Putamen (tissue), 1 donor: ENCODE measurements at regions not wholly inside any gene's neighbourhood (a gene's known extent, or its start where the extent isn't known, plus 50 kb on each side); places are given as distances from the start of the nearest gene placed in this dataset.

ENCODE experiments used
- DNase-seq: peaks from one replicate; pipeline ENCODE4 v3.0.0-alpha.2; 2016; ENCODE audit warnings: low spot score

GRCh38 chr14:81837304-81837703, 303.7 kb upstream of the SEL1L start:
- DNase-seq: no peak

- no peak for DNase-seq
These were observed 305.4 kb upstream of the SEL1L start for GRCh38 chr14:81839056-81839455.

GRCh38 chr14:81841346-81841745, 307.7 kb upstream of the SEL1L start:
- DNase-seq: no peak

GRCh38 chr14:81849714-81850113, 316.1 kb upstream of the SEL1L start:
- no peak for DNase-seq

GRCh38 chr14:81855007-81855406, 321.4 kb upstream of the SEL1L start:
- no peak for DNase-seq

GRCh38 chr14:81859046-81859445, 325.4 kb upstream of the SEL1L start:
- DNase-seq: no peak

- no peak for DNase-seq
These were observed 334.5 kb upstream of the SEL1L start for GRCh38 chr14:81868172-81868571.

GRCh38 chr14:81871706-81872105, 338.1 kb upstream of the SEL1L start:
- no peak for DNase-seq

GRCh38 chr14:81884382-81884781, 350.7 kb upstream of the SEL1L start:
- DNase-seq: peak; percentile 1

- DNase-seq: no peak
These were observed 352.9 kb upstream of the SEL1L start for GRCh38 chr14:81886588-81886987.

- DNase-seq: no peak
These were observed 355.9 kb upstream of the SEL1L start for GRCh38 chr14:81889529-81889928.

- DNase-seq: no peak
These were observed 356.4 kb upstream of the SEL1L start for GRCh38 chr14:81890020-81890419.

- DNase-seq: no peak
These were observed 369.8 kb upstream of the SEL1L start for GRCh38 chr14:81903477-81903876.

GRCh38 chr14:81927070-81927469, 393.4 kb upstream of the SEL1L start:
- DNase-seq: peak; percentile 14

GRCh38 chr14:81931828-81932227, 398.2 kb upstream of the SEL1L start:
- no peak for DNase-seq

GRCh38 chr14:81936348-81936747, 402.7 kb upstream of the SEL1L start:
- DNase-seq: no peak

- no peak for DNase-seq
These were observed 403.2 kb upstream of the SEL1L start for GRCh38 chr14:81936902-81937301.

GRCh38 chr14:81938341-81938740, 404.7 kb upstream of the SEL1L start:
- no peak for DNase-seq

- no peak for DNase-seq
These were observed 407.0 kb upstream of the SEL1L start for GRCh38 chr14:81940651-81941050.

GRCh38 chr14:81942071-81942470, 408.4 kb upstream of the SEL1L start:
- DNase-seq: no peak

GRCh38 chr14:81946375-81946774, 412.7 kb upstream of the SEL1L start:
- no peak for DNase-seq

GRCh38 chr14:81946834-81947798, 413.5 kb upstream of the SEL1L start:
- DNase-seq: peak; percentile 67

GRCh38 chr14:81952917-81953316, 419.3 kb upstream of the SEL1L start:
- no peak for DNase-seq

- no peak for DNase-seq
These were observed 419.8 kb upstream of the SEL1L start for GRCh38 chr14:81953419-81953818.
